Activated T-helper 2 cell treated with anti-CD3 and anti-CD28 coated beads, Interferon-gamma antibody, Interleukin-2, Interleukin-4, amounts not matched to agents 10 μg/mL and 5 μg/mL and 100 μg/mL, durations not matched to agents 14 hours and 24 hours and 36 hours (primary cell): ENCODE measurements at regions not wholly inside any gene's neighbourhood (a gene's known extent, or its start where the extent isn't known, plus 50 kb on each side); places are given as distances from the start of the nearest gene placed in this dataset.

Source experiments
- DNase-seq: peaks from one replicate; pipeline ENCODE4 v3.0.0; 2021; ENCODE audit warnings: low spot score
- H3K27ac Mint-ChIP-seq: one replicate; pipeline ENCODE4 v1.8.0; 2021; ENCODE audit warnings: mixed read lengths
- H3K27me3 Mint-ChIP-seq: one replicate; pipeline ENCODE4 v1.8.0; 2021; ENCODE audit warnings: low read depth, mixed read lengths
- H3K36me3 Mint-ChIP-seq: one replicate; pipeline ENCODE4 v1.8.0; 2021; ENCODE audit warnings: low read depth, mixed read lengths
- H3K4me1 Mint-ChIP-seq: one replicate; pipeline ENCODE4 v1.8.0; 2021; ENCODE audit warnings: low read depth, mixed read lengths
- H3K4me3 Mint-ChIP-seq: one replicate; pipeline ENCODE4 v1.8.0; 2021; ENCODE audit warnings: low read depth, mild to moderate bottlenecking, moderate library complexity, mixed read lengths
- H3K9me3 Mint-ChIP-seq: one replicate; pipeline ENCODE4 v1.8.0; 2021; ENCODE audit warnings: mixed read lengths
- intact Hi-C: fragments of 100-400 bp; cut with micrococcal nuclease; formaldehyde crosslinking; loops from one replicate; pipeline ENCODE4 v1.15.1; 2023

GRCh38 chr13:64071352-64071751 is 2655.7 kb upstream of the PCDH20 start:
- no peaks in the 10 kb centered on the region for H3K36me3 Mint-ChIP-seq
- no peaks in the 10 kb centered on the region for H3K4me1 Mint-ChIP-seq
- intact Hi-C loops = no loop called here
- DNase-seq = no peak
- peaks cover 6% of the 10 kb centered on the region for H3K9me3 Mint-ChIP-seq
- no peaks in the 10 kb centered on the region for H3K27me3 Mint-ChIP-seq
- H3K4me3 Mint-ChIP-seq = no peak overlapping the region
- H3K27ac Mint-ChIP-seq = no peak overlapping the region

- no peak for DNase-seq
- intact Hi-C loops = no loop called here
- no peaks in the 10 kb centered on the region for H3K4me1 Mint-ChIP-seq
- H3K4me3 Mint-ChIP-seq = no peak overlapping the region
- H3K36me3 Mint-ChIP-seq = no peaks in the 10 kb centered on the region
- no peaks in the 10 kb centered on the region for H3K27me3 Mint-ChIP-seq
- H3K9me3 Mint-ChIP-seq = peaks cover 6% of the 10 kb centered on the region
- H3K27ac Mint-ChIP-seq = no peak overlapping the region
Measured at GRCh38 chr13:64069892-64070291, 2654.2 kb upstream of the PCDH20 start.

DNA sequence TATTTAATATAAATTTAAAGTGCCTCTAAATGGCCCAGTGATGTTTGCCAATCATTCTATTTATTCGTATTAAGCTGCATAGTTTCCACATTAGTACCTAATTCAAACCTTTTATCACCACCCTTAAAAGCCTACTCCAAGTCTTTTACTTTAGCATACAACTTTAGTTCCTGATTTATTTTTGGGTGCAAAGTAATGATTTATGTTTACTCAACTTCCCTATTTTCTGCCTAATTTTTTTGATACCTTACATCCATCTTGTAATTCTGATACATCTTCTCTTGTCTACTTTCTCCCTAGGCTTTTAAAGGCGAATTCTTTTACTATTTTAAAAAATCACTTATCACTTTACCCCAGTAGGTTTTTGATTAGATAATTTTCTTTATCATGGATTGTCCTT is 2651.1 kb upstream of the PCDH20 start:
- H3K27ac Mint-ChIP-seq = no peak overlapping the region
- H3K36me3 Mint-ChIP-seq = no peaks in the 10 kb centered on the region
- H3K4me3 Mint-ChIP-seq = no peak overlapping the region
- no peaks in the 10 kb centered on the region for H3K27me3 Mint-ChIP-seq
- no peak for DNase-seq
- intact Hi-C loops = no loop called here
- H3K4me1 Mint-ChIP-seq = no peaks in the 10 kb centered on the region
- peaks cover 7% of the 10 kb centered on the region for H3K9me3 Mint-ChIP-seq

- DNase-seq = no peak
- no peak overlapping the region for H3K4me3 Mint-ChIP-seq
- H3K36me3 Mint-ChIP-seq = no peaks in the 10 kb centered on the region
- H3K27ac Mint-ChIP-seq = no peak overlapping the region
- peaks cover 31% of the 10 kb centered on the region for H3K9me3 Mint-ChIP-seq
- H3K4me1 Mint-ChIP-seq = no peaks in the 10 kb centered on the region
- intact Hi-C loops = no loop called here
- H3K27me3 Mint-ChIP-seq = no peaks in the 10 kb centered on the region
Measured at GRCh38 chr13:64061649-64062048, 2646.0 kb upstream of the PCDH20 start.

DNA sequence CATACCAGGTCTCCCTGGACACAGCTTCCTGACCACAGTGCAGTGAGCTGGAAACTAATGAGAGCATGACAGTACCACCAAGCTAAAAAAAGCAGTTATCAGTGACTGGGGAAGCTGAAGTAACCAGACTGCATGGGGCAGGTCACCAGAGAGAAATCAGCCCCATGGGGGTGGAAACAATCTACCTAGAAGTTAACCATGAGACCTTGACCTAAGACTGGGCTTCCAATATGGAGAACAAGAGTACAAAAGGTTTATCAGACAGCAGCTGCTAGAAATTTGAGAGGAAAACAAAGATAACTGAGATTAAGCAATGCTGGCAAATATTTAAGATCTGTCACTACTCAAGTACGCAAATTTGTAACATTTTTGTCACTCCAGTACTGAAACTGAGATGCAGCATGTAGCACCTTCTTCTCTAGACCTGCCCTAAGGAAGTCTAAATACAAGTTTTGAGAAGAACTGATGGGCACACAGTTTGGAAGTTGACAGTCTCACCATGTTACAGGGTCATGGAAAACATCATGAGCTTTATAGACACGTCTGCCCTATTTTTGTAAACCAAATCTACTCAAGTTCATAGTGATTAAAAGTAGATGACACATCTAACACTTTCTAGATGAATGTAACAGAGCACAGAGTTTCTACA is 2641.8 kb upstream of the PCDH20 start:
- Mint-ChIP-seq H3K9me3 (peaks cover 42% of the 10 kb centered on the region), H3K27ac (no peak overlapping the region), H3K27me3 (no peaks in the 10 kb centered on the region), H3K36me3 (no peaks in the 10 kb centered on the region), H3K4me3 (no peak overlapping the region), H3K4me1 (no peaks in the 10 kb centered on the region)
- no peak for DNase-seq
- intact Hi-C loops = no loop called here

DNA sequence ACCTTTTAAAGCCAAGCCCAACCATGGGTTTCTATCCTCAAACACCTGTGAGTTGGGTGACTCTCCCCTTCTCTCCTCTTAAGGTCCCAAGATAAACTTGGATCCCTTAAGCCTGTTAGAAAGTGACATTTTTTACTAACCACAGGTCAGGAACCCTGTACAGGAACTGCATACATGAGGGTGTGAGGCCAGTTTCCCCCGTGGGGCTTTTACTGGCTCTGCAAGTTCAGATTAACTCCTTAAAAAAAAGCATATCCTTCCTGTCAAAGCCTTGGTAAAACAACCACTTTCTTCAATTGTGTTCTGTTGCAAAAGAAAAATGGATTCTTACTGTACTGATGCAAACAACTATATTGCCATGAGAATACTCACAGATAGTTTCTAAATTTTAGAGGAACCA is 2638.7 kb upstream of the PCDH20 start:
- Mint-ChIP-seq H3K4me1 (no peaks in the 10 kb centered on the region), H3K9me3 (peaks cover 22% of the 10 kb centered on the region), H3K4me3 (no peak overlapping the region), H3K36me3 (no peaks in the 10 kb centered on the region), H3K27ac (no peak overlapping the region), H3K27me3 (no peaks in the 10 kb centered on the region)
- no peak for DNase-seq
- intact Hi-C loops = no loop called here

- peaks cover 12% of the 10 kb centered on the region for H3K9me3 Mint-ChIP-seq
- no peaks in the 10 kb centered on the region for H3K36me3 Mint-ChIP-seq
- no peaks in the 10 kb centered on the region for H3K27me3 Mint-ChIP-seq
- intact Hi-C loops = no loop called here
- DNase-seq = no peak
- H3K4me1 Mint-ChIP-seq = no peaks in the 10 kb centered on the region
- H3K4me3 Mint-ChIP-seq = no peak overlapping the region
- H3K27ac Mint-ChIP-seq = no peak overlapping the region
Measured at GRCh38 chr13:64052521-64052920, 2636.9 kb upstream of the PCDH20 start.

GRCh38 chr13:64051278-64051677 is 2635.6 kb upstream of the PCDH20 start:
- intact Hi-C loops = no loop called here

GRCh38 chr13:64041296-64041695 is 2625.6 kb upstream of the PCDH20 start:
- no peak for DNase-seq
- no peak overlapping the region for H3K27ac Mint-ChIP-seq
- no peaks in the 10 kb centered on the region for H3K27me3 Mint-ChIP-seq
- no peak overlapping the region for H3K4me3 Mint-ChIP-seq
- intact Hi-C loops = no loop called here
- H3K4me1 Mint-ChIP-seq = no peaks in the 10 kb centered on the region
- no peaks in the 10 kb centered on the region for H3K36me3 Mint-ChIP-seq
- peaks cover 13% of the 10 kb centered on the region for H3K9me3 Mint-ChIP-seq

More at GRCh38 chr13:64051278-64051677, 2635.6 kb upstream of the PCDH20 start:
- H3K27ac Mint-ChIP-seq = no peak overlapping the region
- H3K4me1 Mint-ChIP-seq = no peaks in the 10 kb centered on the region
- H3K27me3 Mint-ChIP-seq = no peaks in the 10 kb centered on the region
- no peak overlapping the region for H3K4me3 Mint-ChIP-seq
- DNase-seq = no peak
- peaks cover 11% of the 10 kb centered on the region for H3K9me3 Mint-ChIP-seq
- no peaks in the 10 kb centered on the region for H3K36me3 Mint-ChIP-seq

- no peak overlapping the region for H3K4me3 Mint-ChIP-seq
- no peak overlapping the region for H3K27ac Mint-ChIP-seq
- H3K4me1 Mint-ChIP-seq = no peaks in the 10 kb centered on the region
- no peak for DNase-seq
- peaks cover 13% of the 10 kb centered on the region for H3K9me3 Mint-ChIP-seq
- H3K27me3 Mint-ChIP-seq = no peaks in the 10 kb centered on the region
- intact Hi-C loops = no loop called here
- H3K36me3 Mint-ChIP-seq = no peaks in the 10 kb centered on the region
Measured at GRCh38 chr13:64033921-64034320, 2618.3 kb upstream of the PCDH20 start.

GRCh38 chr13:64029343-64030093 is 2613.9 kb upstream of the PCDH20 start:
- Mint-ChIP-seq H3K36me3 (no peaks in the 10 kb centered on the region), H3K27me3 (no peaks in the 10 kb centered on the region), H3K9me3 (peaks cover 37% of the 10 kb centered on the region), H3K4me1 (no peaks in the 10 kb centered on the region), H3K4me3 (no peak overlapping the region), H3K27ac (no peak overlapping the region)
- DNase-seq = no peak
- intact Hi-C loops = no loop called here

DNA sequence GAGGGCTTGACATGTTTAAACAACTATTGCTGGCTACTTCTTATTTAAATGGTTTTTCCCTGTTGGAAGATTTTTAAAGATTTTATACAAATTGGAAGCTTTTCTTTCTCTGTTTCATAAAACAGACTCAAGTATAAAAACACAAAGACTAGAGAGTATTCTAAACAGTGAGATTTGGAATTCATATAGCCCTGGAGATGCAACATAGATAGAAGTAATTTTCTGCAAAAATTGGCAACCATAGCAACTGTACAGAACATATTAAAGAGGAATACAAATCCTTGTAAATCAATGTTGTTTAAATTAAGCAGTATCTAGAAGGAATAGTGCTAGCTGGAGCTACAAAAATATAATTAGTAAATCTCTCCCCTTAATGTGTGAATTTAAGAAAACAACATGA is 2612.9 kb upstream of the PCDH20 start:
- Mint-ChIP-seq H3K9me3 (peaks cover 42% of the 10 kb centered on the region), H3K4me3 (no peak overlapping the region), H3K27me3 (no peaks in the 10 kb centered on the region), H3K36me3 (no peaks in the 10 kb centered on the region), H3K27ac (no peak overlapping the region), H3K4me1 (no peaks in the 10 kb centered on the region)
- intact Hi-C loops = no loop called here
- no peak for DNase-seq

- Mint-ChIP-seq H3K9me3 (peaks cover 55% of the 10 kb centered on the region), H3K27ac (no peak overlapping the region), H3K4me3 (no peak overlapping the region), H3K36me3 (no peaks in the 10 kb centered on the region), H3K4me1 (no peaks in the 10 kb centered on the region), H3K27me3 (no peaks in the 10 kb centered on the region)
- intact Hi-C loops = no loop called here
- no peak for DNase-seq
Measured at GRCh38 chr13:64020126-64020525, 2604.5 kb upstream of the PCDH20 start.
